Lower leg skin (tissue), 3 donors: ENCODE measurements at regions not wholly inside any gene's neighbourhood (a gene's known extent, or its start where the extent isn't known, plus 50 kb on each side); places are given as distances from the start of the nearest gene placed in this dataset.

Experiments used
- POLR2A ChIP-seq, 2 donors: fragments of 450-650 bp; IDR thresholded peaks; one replicate each; pipeline ENCODE4 v1.6.1; 2016 to 2017; ENCODE audit warnings: antibody characterized with exemption in 2 of 2, mild to moderate bottlenecking in 1 of 2, moderate library complexity in 1 of 2
- TF ChIP-seq, protein P1 (sequence below), 3 donors: fragments of 450-650 bp; IDR thresholded peaks; one replicate each; pipeline ENCODE4 v1.5.1; 2016; ENCODE audit warnings: antibody characterized with exemption in 3 of 3, mild to moderate bottlenecking in 3 of 3, moderate library complexity in 2 of 3

DNA sequence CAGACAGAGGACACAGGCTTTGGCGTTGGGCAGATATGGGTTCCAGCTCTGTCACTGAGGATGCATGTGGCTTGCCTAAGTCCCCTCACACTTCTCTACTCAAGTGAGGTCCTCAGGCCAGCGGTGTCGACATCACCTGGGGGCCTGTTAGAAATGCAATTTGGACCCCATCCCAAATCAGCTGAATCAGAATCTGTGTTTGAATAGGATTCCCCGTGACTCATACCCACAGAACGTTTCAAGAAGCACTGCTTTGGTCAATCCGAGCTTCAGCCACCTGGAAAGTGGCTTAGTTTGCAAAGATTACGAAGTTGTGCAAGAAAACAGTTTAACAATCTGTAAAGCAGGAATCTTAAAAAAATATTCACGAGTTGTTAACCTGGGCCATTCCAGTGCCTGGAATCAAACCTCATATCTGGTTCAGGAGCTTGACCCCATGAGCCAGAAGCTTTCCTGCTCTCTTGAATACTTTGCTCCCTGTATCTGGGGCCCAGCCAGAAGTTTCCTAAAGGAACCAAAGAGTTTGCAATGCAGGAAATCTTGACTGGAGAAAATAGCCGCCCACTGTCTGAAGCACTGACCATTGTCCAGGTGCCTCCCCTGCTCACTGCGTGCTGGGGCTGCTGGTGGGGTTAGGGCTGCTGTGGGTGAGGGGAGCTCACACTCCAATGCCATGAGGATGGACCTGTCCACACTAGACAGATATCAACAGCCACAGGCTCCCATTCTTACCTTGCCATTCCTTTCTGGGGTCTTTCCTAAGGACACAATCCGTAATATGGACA is 208.5 kb upstream of the LINGO1 start:
- no peak for TF ChIP-seq POLR2A (IDR thresholded peaks at IDR 0.05)
- TF ChIP-seq, protein P1, sequence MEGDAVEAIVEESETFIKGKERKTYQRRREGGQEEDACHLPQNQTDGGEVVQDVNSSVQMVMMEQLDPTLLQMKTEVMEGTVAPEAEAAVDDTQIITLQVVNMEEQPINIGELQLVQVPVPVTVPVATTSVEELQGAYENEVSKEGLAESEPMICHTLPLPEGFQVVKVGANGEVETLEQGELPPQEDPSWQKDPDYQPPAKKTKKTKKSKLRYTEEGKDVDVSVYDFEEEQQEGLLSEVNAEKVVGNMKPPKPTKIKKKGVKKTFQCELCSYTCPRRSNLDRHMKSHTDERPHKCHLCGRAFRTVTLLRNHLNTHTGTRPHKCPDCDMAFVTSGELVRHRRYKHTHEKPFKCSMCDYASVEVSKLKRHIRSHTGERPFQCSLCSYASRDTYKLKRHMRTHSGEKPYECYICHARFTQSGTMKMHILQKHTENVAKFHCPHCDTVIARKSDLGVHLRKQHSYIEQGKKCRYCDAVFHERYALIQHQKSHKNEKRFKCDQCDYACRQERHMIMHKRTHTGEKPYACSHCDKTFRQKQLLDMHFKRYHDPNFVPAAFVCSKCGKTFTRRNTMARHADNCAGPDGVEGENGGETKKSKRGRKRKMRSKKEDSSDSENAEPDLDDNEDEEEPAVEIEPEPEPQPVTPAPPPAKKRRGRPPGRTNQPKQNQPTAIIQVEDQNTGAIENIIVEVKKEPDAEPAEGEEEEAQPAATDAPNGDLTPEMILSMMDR (IDR thresholded peaks at IDR 0.05) = no peak
